D341Med (cell line): ENCODE measurements at regions not wholly inside any gene's neighbourhood (a gene's known extent, or its start where the extent isn't known, plus 50 kb on each side); places are given as distances from the start of the nearest gene placed in this dataset.
A peak's percentile ranks its signal among the peaks of the same experiment; 100 is the strongest.

Experiments used
- DNase-seq: peaks from one replicate; pipeline ENCODE4 v3.0.0; 2012; ENCODE audit warnings: low spot score

- DNase-seq, result no peak
Measured at GRCh38 chr1:239997160-239997514, 94.5 kb upstream of the FMN2 start.

DNA sequence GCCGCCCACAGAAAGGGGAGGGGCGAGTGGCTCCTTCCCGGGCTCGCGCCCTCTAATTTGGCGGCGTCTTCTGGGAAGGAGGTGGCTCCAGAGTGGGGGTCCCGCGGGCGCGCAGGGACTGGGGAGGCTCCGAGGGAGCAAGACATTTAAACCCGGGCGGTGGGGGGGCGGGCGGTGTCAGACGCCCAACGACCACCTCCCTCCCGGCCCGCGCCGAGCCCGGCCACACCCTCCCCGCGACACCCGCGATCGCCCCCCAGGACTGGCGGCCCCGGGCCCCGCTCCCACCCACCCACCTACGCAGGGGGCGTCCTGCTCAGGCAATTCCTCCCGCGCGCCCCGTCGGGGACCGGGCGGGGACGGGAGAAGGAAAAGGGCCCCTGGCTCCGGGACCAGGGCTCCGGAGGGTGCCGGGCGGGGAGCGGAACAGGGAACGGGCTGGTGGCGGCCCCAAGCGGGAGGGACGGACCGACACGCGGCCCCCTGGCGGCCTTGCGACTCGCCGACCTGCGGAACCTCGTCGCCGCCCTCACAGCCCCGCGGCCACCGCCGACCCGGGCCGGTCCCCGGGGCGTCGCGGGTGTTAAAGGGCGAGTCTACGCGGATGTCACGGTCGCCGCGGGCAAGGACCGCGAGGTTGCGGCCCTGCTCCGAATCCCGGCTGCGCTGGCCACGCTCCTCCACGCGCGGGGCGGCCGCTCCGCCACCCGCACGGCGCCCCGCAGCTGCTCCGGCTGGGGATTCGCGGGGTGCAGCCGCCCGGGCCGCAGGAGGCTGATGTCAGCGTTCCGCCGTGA, 94.0 kb upstream of the FMN2 start:
- peak; percentile 87 for DNase-seq

DNA sequence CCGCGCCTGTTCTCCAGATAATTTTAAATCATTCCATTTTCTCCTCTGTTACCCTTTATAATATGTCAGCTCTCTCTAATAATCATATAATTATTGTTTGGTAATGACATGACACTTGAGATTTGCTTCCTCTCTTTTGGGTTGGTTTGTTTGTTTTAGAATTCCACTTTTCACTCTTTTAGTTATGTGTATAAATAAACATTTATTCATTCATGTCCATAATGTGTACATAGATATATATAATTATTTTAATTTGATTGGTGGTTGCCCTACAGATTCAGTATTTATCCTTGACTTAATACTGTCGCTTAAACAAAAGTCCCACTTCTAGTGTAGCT, 93.4 kb upstream of the FMN2 start:
- no peak for DNase-seq

DNA sequence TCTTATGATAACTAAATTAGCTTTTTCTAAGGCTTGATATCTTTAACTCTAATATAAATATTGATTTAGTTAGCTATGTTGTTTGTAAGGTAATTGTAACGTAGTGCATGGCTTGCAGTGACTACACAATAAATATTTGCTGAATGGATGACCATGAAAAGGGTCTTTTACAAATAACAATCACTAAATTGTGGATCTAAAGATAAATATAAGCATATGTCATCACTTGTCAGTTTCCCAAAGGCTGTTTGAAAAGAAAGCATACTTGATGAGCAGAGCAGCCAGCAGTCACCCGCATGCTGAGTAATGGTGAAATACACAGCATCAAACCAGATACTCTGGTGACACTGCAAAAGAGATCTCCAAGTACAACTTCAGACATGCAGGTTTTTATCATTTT, 92.5 kb upstream of the FMN2 start:
- no peak for DNase-seq

DNA sequence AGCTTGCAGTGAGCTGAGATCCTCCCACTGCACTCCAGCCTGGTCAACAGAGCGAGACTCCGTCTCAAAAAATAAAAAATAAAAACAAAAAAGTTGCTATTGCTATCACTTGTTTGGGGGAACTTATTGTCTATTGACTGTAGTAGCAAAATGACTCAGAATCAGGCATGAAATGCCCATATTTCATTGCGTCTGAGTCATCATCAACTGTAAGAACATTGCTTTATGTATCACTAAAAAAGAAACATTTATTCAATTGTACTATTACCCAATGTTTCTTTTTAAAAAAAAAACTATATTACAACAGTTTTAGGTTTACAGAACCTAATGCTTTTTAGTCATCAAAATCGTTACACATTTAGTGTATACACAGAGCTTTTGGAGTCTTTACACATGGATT, 91.0 kb upstream of the FMN2 start:
- DNase-seq, result no peak

DNA sequence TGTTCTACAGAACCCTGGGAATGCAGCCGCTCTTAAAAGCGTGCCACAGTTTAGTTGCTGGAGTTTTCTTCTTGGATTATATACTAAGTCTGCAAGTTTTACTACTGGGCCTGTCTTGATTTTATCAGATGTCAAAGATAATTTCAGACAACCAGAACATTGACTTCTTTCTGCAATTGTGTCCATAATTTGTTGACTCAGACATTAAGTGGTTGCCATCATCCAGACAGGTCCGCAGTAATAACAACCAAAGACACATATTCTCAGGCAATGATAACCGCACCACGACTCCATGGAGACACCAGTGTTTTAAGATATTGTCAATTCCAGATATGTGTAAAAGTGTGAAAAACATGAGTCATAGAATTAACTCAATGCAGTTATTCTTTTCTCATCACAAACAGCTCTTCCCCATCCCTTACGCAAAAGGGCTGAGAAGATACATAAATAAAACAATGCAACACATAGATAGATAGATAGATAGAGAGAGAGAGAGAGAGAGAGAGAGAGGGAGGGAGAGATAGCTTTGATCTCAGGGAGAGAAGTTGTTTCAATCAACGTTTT, 90.4 kb upstream of the FMN2 start:
- no peak for DNase-seq

DNA sequence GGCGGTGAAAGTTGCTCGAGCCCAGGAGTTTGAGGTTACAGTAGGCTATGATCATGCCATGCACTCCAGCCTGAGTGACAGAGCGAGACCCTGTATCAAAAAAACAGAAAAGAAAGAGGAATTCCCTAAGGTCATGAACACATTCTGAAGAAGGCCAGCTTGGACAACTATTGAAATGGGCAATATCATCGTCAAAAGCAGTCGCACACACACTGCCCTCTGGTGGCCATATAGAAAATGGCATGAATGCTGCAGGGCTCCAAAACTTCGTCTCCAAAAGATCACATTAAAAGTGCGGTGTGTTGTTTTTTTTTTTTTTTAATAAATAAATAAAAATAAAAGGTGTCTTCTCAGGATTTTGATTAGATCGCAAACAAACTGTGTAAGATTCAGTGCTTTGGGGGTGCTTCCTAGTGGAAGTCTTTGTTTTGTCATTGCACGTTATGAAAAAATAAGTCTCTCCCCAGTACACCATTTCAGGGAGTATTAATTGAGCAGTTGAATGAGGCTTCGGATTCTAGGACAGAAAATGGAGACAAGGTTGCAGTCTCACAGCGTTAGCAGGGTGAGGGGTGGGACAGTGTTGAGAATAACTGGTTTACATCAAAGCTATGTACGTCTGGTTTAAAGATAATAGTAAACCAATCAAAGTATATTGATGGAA, 87.5 kb upstream of the FMN2 start:
- peak; percentile 65 for DNase-seq

DNA sequence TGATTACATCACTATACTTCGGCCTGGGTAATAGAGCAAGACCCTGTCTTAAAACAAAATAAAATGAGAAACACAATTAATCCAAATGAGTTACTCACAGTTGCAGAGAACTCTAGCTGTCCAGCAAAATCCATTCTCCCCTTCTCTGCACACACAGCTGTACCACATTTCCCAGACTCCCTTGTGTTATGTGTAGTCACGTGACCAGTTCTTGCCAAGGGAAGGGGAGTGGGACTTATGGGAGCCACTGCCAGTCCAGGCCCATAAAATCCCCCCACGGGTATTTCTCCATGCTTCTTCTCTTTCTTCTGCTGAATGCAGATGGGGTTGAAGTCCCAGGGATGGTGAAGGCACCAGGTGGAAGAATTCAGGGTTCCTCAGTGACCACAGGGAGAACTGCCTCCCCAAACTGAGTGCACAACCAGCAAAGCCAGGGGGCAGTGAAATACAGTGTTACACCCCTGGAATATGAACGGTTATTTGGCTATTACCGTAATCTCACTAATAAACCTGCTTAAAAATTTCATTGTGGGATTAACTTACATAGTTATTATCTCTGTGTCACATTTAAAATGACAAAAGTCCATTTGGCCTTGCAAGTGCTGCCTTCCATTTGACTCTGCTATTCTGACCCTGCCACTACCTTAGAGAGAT, 85.6 kb upstream of the FMN2 start:
- DNase-seq, result peak; percentile 53

GRCh38 chr1:240008298-240008697, 83.4 kb upstream of the FMN2 start:
- DNase-seq, result peak; percentile 43

DNA sequence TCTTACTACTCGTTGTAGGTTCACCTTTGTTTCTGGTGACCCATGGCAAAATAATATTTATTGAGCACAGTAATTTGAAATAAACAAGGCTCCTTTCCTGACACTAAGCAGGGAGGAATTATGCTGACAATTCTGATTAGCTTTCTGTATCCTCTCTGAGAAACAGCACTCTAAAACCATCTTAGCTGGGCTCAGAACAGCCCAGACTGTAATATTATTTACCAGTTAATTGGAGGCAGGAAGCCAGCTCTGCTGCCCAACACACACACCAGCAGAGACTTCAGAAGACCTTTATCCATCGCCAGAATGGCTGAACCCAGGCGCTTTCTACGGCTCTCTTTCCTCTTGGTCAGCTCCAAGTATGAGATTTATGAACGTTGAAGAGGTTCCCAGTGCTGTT, 77.6 kb upstream of the FMN2 start:
- DNase-seq, result no peak

DNA sequence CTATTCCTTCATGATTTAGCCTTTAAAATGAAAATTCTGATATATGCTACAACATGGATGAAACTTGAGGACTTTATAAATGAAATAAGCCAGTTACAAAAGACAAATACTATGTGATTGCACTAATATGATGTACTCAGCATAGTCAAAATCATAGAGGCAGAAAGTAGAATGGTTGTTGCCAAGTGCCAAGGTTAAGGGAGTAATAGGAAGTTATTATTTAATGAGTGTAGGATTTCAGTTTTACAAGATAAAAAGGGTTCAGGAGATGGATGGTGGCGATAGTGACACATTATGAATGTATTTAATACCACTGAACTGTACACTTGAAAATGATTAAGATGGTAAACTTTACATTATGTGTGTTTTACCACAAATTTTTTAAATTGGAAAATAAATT, 73.1 kb upstream of the FMN2 start:
- no peak for DNase-seq

DNA sequence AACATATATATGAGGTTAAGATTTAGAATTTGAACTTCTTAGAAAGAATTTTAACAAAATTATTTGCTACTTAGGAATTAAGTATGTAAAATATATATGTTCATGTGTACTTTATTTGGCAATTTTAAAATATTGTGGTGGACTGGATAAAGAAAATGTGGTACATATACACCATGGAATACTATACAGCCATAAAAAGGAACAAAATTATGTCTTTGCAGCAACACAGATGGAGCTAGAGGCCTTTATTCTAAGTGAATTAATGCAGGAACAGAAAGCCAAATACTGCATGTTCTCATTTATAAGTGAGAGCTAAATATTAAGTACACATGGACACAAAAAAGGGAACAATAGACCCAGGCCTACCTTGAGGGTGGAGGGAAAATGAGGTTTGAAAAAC, 72.2 kb upstream of the FMN2 start:
- DNase-seq, result no peak

GRCh38 chr1:240020871-240021270, 70.8 kb upstream of the FMN2 start:
- peak; percentile 75 for DNase-seq

GRCh38 chr1:240021709-240022108, 70.0 kb upstream of the FMN2 start:
- peak; percentile 53 for DNase-seq

DNA sequence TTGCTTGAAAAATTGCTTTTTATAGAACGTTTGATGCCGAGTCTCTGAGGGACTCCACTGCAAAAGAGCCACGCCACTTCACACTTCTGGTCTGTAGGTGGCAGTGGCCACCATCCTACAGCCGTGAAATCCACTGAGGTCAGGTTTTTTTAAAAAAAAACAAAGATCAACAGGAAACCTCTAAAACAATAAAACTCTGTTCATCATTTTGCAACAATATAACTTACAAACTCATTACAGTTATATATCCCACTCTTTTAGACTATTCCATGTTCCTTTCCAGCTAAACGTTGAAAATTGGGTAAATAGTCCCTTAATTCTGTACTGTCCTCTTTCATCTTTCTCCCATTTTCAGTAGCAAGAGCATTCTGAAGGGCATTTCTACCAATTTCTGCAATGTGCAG, 64.6 kb upstream of the FMN2 start:
- DNase-seq, result peak; percentile 80

- no peak for DNase-seq
Measured at GRCh38 chr1:240029418-240029817, 62.3 kb upstream of the FMN2 start.

GRCh38 chr1:240030236-240030635, 61.4 kb upstream of the FMN2 start:
- DNase-seq, result no peak

DNA sequence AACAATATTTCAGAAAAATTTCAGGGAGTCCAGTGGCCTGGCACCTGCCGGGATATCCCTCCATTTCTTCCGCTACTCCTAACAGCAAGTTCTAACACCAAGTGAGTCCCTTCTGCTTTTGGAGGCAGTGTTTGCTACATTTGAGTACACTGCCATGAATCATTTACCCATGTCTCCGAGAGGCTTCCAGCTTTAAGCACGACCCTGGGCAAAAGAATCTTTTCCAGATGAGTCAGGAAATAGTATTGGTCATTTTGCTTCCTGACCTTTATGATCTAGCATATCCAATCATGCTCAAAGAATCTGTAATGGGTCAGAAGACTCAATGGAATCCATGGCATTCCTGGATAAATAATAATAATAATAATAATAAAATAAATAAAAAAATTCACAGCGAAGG, 60.7 kb upstream of the FMN2 start:
- no peak for DNase-seq

GRCh38 chr1:240031414-240031813, 60.3 kb upstream of the FMN2 start:
- no peak for DNase-seq

- DNase-seq, result no peak
Measured at GRCh38 chr1:240033406-240033805, 58.3 kb upstream of the FMN2 start.

DNA sequence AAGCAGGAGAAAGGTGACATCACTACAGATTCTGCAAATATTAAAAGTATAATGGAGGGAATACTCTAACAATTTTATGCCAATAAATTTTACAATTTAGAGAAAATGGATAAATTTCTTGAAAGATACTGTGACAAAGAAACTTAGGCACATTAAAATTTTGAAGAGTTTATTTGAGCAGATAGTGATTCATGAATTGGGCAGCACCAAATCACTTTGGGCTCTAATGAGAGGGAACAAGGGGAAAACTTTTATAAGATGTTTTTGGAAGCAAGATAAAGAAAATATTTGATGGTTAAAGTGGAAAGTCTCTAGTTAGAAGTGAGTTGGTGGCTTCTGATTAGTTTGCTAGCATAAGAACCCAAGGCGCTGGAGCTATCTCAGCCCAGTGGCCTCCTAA, 55.2 kb upstream of the FMN2 start:
- DNase-seq, result no peak
